NCI-H446 (cell line): ENCODE measurements at regions not wholly inside any gene's neighbourhood (a gene's known extent, or its start where the extent isn't known, plus 50 kb on each side); places are given as distances from the start of the nearest gene placed in this dataset.
"Not testable (repeated sequence)": the region's sequence is repeated elsewhere in the genome, so short reads cannot be mapped to it uniquely, and the experiment has no call there.

Source experiments
- DNase-seq, 2 experiments: peaks; one replicate each; lab custom pipeline; 2025; lab: John Stamatoyannopoulos, UW

GRCh38 chr2:83155826-83156225, 1303.3 kb downstream of the SUCLG1 start:
- DNase-seq, result no peak

DNA sequence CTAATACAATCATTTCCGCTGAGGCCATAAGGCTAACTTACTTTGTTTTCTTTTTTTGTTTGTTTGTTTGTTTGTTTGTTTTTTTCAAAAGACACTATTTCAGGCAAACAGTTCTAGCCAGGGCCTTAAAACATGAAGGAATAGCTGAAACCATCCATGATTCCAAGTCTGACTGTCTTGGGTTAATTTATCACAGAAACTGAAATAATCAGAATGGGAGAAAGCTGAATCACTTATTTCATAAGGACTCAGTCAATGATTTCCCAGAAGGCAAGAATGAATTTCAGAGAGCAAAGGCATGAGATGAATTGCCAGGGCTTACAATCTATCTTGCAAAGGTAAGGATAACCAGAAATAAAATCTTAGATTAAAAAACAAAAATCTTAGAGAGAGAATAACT, 1315.1 kb downstream of the SUCLG1 start:
- no peak for DNase-seq

GRCh38 chr2:83142934-83143333, 1316.1 kb downstream of the SUCLG1 start:
- DNase-seq, result no peak

- no peak for DNase-seq
These were observed 1343.5 kb downstream of the SUCLG1 start for GRCh38 chr2:83115606-83116005.

DNA sequence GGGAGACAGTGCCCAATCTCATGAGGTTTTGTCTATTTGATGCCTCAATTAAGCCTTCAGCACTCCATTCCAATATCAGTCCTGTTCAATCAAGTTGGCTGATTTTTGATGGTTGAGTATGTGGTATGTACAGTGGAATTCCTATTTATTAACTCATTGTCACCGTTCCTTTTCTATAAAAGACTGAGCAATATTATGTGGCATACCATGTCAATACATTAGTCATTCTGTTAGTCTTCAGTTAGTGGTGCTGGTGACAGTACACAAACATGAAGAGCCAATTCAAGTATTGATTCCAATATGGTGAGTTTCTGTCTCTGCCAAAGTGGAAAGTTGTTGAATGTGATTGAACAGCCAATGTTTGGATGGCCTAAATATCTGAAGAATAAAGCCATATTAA, 1343.9 kb downstream of the SUCLG1 start:
- no peak for DNase-seq

DNA sequence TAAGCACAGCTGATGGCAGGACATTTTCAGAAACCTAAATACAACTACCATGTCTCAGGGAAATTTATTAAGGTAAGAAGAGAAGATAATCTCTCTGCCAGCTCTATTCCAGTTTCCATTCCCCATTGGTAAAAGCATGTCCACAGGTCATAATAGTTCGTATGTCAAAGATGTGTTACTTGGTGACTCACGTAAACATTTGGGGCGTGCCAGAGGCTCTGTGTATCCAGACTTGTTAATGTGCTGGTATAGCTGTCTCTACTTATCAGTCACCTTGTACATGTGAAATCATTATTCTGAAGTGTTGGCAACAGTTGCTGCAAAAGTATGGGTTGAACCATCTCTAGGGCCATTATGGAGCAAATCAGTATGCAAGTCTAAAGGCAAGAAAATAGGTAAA, 1345.1 kb downstream of the SUCLG1 start:
- DNase-seq, result no peak

DNA sequence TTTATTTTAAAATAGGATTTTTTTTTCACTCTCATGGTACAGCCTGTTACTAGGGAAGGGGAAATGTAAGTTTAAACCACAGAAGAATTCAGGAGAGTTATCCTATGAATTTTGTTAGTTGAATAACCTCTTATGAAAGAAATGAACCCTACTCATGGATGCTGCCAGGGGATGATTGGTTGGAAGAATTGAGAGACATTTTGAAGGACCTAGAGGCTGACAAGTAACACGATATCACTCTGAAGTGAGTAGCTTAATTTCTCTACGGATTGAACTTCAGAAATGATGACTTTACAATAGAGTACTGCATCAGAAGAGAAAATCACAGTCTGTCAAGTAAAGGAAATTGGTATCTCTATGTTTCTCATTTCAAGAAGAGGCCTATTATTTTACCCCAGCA, 1346.2 kb downstream of the SUCLG1 start:
- no peak for DNase-seq

GRCh38 chr2:83109284-83109683, 1349.8 kb downstream of the SUCLG1 start:
- no peak for DNase-seq

DNA sequence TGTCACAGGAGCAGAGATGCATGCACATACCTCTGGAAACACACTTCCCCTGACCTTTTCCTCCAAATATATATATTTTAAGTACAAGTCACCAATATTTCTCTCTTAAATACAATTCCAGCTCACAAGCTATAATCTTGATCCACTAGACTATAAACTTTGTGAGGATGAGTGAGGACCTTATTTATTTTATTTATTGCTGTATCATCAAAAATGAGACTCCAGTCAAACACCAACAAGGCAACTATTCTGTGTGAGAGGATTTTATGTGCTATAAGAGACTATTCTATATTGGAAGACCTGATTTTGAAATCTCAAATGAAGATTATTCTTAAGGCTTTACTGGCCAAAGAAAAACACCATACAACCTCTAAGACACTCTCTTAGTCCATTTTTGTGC, 1352.2 kb downstream of the SUCLG1 start:
- no peak for DNase-seq

GRCh38 chr2:83104202-83104601, 1354.9 kb downstream of the SUCLG1 start:
- no peak for DNase-seq

GRCh38 chr2:83103613-83104012, 1355.5 kb downstream of the SUCLG1 start:
- no peak for DNase-seq

- DNase-seq, result not testable (repeated sequence)
These were observed 1370.0 kb downstream of the SUCLG1 start for GRCh38 chr2:83089051-83089450.

DNA sequence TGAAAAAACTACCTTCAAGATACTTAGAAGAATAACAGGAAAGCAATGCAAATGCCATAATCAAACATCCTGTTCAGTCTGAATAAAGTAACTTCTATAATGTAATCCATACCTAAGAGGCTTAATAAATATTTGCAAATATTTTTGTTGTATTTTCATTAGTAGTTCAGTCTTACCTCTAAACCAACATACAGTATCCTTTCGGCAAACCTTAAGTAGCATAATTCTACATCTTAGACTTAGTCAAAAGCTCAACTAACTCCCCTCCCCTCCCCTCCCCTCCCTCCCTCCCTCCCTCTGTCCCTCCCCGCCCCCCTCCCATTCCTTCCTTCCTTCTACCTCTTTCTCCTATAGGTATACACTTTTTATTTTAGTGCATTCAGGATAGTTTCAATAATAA, 1373.2 kb downstream of the SUCLG1 start:
- DNase-seq, result no peak

GRCh38 chr2:83081826-83082690, 1377.0 kb downstream of the SUCLG1 start:
- peak; percentile 18 to 47 for DNase-seq

DNA sequence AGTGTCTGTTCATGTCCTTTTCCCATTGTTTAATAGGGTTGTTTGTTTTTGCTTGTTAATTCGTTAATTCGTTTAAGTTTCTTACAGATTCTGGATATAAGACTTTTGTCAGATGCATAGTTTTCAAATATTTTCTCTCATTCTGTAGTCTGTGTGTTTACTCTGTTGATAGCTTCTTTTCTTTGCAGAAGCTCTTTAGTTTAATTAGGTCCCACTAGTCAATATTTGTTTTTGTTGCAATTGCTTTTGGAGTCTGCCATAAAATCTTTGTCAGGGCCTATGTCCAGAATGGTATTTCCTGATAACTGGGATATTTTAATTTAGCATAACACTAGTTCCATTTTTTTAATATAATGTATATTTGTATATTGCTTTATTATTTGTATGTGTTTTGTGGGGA, 1380.1 kb downstream of the SUCLG1 start:
- no peak for DNase-seq

DNA sequence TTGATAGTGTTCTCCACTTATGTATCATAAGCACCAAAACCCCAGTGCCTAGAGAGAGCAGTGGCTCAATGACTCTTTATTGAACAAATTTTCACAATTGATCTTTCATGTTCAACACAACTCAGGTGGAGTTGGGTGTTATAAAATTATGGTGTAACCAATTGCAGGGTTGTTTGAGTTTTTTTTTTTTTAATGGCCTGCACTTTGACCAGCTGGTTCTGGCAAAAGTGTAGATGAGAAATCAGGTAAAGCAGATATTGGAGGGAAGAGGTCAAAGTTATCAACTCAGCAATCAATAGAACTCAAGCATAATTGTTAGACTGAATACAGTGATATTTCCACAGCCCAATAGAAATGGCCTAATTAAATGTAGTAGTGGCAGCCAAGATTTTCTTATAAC, 1386.3 kb downstream of the SUCLG1 start:
- DNase-seq, result no peak

- no peak for DNase-seq
These were observed 1387.2 kb downstream of the SUCLG1 start for GRCh38 chr2:83071914-83072313.

DNA sequence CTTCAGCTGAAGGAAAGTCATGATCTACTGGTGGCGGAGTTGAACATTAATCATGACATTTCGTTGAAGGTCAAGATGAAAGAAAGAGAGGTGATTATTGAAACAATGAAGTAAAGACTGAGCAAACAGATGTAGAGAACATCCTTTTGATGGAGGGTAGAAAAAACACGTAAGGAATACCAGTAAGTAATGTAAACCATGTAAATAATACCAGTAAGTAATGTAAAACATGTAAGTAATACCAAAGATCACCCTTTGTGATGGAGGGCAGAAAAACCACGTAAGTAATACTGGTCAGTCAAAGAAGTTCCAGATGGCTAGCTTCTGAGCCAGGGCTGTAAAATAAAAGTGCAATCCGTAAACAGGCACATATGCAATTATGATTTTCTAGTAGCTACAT, 1387.7 kb downstream of the SUCLG1 start:
- no peak for DNase-seq

- no peak for DNase-seq
These were observed 1389.4 kb downstream of the SUCLG1 start for GRCh38 chr2:83069724-83070123.

GRCh38 chr2:83068714-83069113, 1390.4 kb downstream of the SUCLG1 start:
- no peak for DNase-seq

DNA sequence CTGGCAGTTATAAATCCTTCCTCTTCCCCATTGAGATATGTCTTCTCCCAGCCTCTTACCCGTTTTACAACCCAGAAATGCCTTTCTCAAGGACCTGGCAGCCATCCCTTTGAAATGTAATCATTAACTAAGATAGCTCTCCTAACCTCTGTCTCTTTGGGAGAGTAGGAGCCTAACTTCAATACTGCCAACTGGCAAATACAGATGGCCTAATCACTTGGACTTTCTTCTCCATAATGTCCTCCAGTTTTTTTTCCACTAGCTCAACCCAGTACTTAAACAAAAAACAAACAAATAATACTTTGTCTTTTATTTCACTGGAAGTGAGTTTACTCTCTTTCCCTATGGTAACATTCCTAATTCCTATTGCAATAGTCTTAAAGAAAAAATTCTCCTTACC, 1391.1 kb downstream of the SUCLG1 start:
- DNase-seq, result no peak

GRCh38 chr2:83063933-83064332, 1395.1 kb downstream of the SUCLG1 start:
- DNase-seq, result no peak

- no peak for DNase-seq
These were observed 1395.6 kb downstream of the SUCLG1 start for GRCh38 chr2:83063511-83063910.

- DNase-seq, result no peak
These were observed 1400.4 kb downstream of the SUCLG1 start for GRCh38 chr2:83058683-83059082.
